ENCODE measurements at regions not wholly inside any gene's neighbourhood (a gene's known extent, or its start where the extent isn't known, plus 50 kb on each side); places are given as distances from the start of the nearest gene placed in this dataset.

- DNase-seq (ENCODE audit: low read depth in 1 of 2, low spot score in 1 of 2), result no peak
- H3K27me3 ChIP-seq (ENCODE audit: insufficient read depth, poor library complexity, severe bottlenecking), result no peaks in the 10 kb centered on the region
- no peak overlapping the region for H3K27ac ChIP-seq (replicated peaks)
- no peak for TF ChIP-seq POLR2AphosphoS5 (IDR thresholded peaks at IDR 0.05; ENCODE audit: low read depth)
- TF ChIP-seq GABPA (IDR thresholded peaks at IDR 0.05; ENCODE audit: low read depth), result no peak
- no peak for TF ChIP-seq CTCF (IDR thresholded peaks at IDR 0.05; ENCODE audit: insufficient read depth, low read length)
- TF ChIP-seq REST (IDR thresholded peaks at IDR 0.05; ENCODE audit: insufficient replicate concordance, low read depth), result no peak
- TF ChIP-seq SPI1 (IDR thresholded peaks at IDR 0.05; ENCODE audit: borderline replicate concordance, low read depth), result no peak
- H3K4me3 ChIP-seq (replicated peaks; ENCODE audit: insufficient read depth, low read length), result no peak overlapping the region
Observed at GRCh38 chr3:176577447-176577846, 619.8 kb downstream of the TBL1XR1 start.

GRCh38 chr3:176574786-176575185 lies 622.5 kb downstream of the TBL1XR1 start:
- DNase-seq (ENCODE audit: low read depth in 1 of 2, low spot score in 1 of 2), result no peak

GRCh38 chr3:176571926-176572325 lies 625.4 kb downstream of the TBL1XR1 start:
- DNase-seq (ENCODE audit: low read depth in 1 of 2, low spot score in 1 of 2), result no peak
- TF ChIP-seq SPI1 (IDR thresholded peaks at IDR 0.05; ENCODE audit: borderline replicate concordance, low read depth) (no peak), REST (IDR thresholded peaks at IDR 0.05; ENCODE audit: insufficient replicate concordance, low read depth) (no peak), GABPA (IDR thresholded peaks at IDR 0.05; ENCODE audit: low read depth) (no peak), CTCF (IDR thresholded peaks at IDR 0.05; ENCODE audit: insufficient read depth, low read length) (no peak), POLR2AphosphoS5 (IDR thresholded peaks at IDR 0.05; ENCODE audit: low read depth) (no peak)
- Histone ChIP-seq H3K27me3 (ENCODE audit: insufficient read depth, poor library complexity, severe bottlenecking) (no peaks in the 10 kb centered on the region), H3K4me3 (replicated peaks; ENCODE audit: insufficient read depth, low read length) (no peak overlapping the region), H3K27ac (replicated peaks) (no peak overlapping the region)

More at GRCh38 chr3:176574786-176575185, 622.5 kb downstream of the TBL1XR1 start:
- H3K4me3 ChIP-seq (replicated peaks; ENCODE audit: insufficient read depth, low read length), result no peak overlapping the region
- no peak overlapping the region for H3K27ac ChIP-seq (replicated peaks)
- no peaks in the 10 kb centered on the region for H3K27me3 ChIP-seq (ENCODE audit: insufficient read depth, poor library complexity, severe bottlenecking)
- TF ChIP-seq REST (IDR thresholded peaks at IDR 0.05; ENCODE audit: insufficient replicate concordance, low read depth) (no peak), SPI1 (IDR thresholded peaks at IDR 0.05; ENCODE audit: borderline replicate concordance, low read depth) (no peak)

- no peak overlapping the region for H3K4me3 ChIP-seq (replicated peaks; ENCODE audit: insufficient read depth, low read length)
- no peak for DNase-seq (ENCODE audit: low read depth in 1 of 2, low spot score in 1 of 2)
- TF ChIP-seq CTCF (IDR thresholded peaks at IDR 0.05; ENCODE audit: insufficient read depth, low read length), result no peak
- TF ChIP-seq POLR2AphosphoS5 (IDR thresholded peaks at IDR 0.05; ENCODE audit: low read depth), result no peak
- no peak for TF ChIP-seq GABPA (IDR thresholded peaks at IDR 0.05; ENCODE audit: low read depth)
- no peak for TF ChIP-seq REST (IDR thresholded peaks at IDR 0.05; ENCODE audit: insufficient replicate concordance, low read depth)
- TF ChIP-seq SPI1 (IDR thresholded peaks at IDR 0.05; ENCODE audit: borderline replicate concordance, low read depth), result no peak
- no peak overlapping the region for H3K27ac ChIP-seq (replicated peaks)
- no peaks in the 10 kb centered on the region for H3K27me3 ChIP-seq (ENCODE audit: insufficient read depth, poor library complexity, severe bottlenecking)
Observed at GRCh38 chr3:176570992-176571391, 626.3 kb downstream of the TBL1XR1 start.
